GM20000 (cell line): ENCODE measurements at regions not wholly inside any gene's neighbourhood (a gene's known extent, or its start where the extent isn't known, plus 50 kb on each side); places are given as distances from the start of the nearest gene placed in this dataset.

ENCODE experiments used
- DNase-seq: peaks from one replicate; pipeline ENCODE4 v3.0.0; 2012; ENCODE audit warnings: low spot score
- TF ChIP-seq, protein P1 (sequence below): IDR thresholded peaks from 2 replicates; pipeline ENCODE4 v1.5.1; 2012; ENCODE audit warnings: mild to moderate bottlenecking, control low read depth; ENCODE audit errors: extremely low read depth, missing control alignments

DNA sequence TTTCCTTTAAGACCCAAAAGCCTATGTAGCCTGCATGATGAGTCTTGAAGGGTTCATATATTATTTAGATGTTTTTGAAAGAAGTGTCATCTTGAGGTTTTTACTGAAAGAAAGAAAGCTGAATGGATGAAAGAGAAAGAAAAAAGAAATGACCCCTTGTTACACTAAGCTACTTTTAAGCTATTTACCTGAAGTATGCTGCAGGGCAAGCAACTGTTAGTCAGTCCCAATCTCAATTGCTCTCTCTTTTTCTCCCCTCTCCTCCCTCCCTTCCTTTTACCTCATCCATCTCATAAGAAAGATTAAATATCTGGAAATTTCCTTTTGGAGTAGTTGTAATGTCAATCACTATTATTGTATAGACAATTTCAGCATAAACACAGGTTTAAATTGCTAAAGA is 512.4 kb downstream of the TMTC2 start:
- no peak for DNase-seq
- TF ChIP-seq, protein P1, sequence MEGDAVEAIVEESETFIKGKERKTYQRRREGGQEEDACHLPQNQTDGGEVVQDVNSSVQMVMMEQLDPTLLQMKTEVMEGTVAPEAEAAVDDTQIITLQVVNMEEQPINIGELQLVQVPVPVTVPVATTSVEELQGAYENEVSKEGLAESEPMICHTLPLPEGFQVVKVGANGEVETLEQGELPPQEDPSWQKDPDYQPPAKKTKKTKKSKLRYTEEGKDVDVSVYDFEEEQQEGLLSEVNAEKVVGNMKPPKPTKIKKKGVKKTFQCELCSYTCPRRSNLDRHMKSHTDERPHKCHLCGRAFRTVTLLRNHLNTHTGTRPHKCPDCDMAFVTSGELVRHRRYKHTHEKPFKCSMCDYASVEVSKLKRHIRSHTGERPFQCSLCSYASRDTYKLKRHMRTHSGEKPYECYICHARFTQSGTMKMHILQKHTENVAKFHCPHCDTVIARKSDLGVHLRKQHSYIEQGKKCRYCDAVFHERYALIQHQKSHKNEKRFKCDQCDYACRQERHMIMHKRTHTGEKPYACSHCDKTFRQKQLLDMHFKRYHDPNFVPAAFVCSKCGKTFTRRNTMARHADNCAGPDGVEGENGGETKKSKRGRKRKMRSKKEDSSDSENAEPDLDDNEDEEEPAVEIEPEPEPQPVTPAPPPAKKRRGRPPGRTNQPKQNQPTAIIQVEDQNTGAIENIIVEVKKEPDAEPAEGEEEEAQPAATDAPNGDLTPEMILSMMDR = no peak

DNA sequence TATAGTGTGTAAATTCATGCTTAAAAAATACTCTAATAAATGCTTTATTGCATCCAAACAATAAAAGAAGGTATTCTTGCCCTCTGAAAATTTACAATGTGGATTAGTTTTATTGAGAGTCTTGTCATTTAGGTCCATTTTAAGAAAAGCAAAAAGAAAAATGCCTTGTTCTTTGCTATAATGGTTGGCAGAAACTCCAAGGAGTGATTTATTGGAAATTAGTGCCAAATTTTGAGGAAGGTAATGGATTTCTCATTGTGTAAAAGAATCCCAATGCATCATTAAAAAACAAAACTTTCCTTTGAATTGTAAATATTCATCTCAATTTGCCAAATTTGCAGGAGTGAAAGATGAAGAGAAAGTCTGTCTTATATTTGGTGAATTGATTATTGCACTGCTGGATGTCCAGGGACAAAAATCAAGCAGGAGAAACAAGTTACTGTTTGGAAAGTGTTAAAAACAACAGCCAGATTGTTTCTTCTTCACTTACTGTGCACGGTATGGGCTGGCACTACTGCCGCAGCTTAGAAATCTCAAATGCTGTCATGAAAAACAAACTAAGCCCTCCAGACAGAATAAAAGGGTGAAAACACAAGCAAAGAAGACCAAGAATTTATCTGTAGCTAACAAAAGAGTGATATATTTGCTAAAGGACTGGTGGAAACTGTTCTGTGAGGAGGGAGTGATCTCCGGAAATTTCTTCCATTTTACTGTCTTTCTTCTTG is 511.7 kb downstream of the TMTC2 start:
- no peak for DNase-seq
- TF ChIP-seq, protein P1 = no peak

DNA sequence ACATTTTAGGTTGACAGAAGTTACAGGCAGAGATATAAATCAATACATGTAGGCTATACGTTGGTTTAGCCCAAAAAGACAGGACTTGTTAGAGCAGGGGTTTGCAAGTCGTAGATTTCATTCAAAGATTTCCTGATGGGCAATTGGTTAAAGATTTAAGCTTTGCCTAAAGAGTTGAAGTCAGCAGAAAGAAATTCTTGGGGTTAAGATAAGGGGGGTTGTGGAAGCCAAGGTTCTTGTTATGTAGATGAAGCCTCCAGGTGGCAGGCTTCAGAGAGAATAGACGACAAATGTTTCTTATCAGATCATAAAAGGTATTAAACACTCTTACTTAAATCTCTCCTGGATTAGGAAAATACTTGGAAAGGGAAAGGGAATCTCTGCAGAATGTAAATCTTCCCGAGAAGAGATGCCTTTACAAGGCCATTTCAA is 510.8 kb downstream of the TMTC2 start:
- DNase-seq = no peak

DNA sequence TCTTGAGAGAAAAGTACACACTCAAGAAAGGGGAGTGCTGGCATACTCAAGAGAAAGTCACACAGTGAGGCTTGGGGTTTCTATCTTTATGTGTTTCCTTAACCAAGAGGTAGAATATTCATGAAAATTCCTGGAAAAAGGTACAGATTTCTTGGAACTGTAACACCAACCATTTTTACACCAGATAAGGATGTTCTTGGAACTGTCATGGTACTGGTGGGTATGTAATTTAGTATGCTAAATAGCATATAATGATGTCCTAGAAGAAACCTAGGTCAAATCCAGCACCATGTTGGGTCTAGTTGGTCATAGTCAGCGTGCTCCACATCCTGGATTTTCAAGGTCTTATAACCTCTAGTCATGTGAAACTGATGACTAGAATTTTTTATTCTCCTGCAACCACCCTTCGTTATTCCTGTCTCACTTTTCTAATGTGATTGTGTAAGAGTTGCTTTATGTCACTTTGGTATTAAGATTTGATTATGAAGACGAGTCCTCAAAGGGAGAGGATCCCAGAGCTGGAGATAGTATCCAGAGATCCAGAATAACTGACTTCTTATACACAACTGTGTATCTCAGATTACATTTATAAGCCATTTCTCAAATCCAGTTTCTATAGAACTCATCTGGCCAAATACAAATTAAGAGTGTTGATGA is 510.1 kb downstream of the TMTC2 start:
- no peak for DNase-seq
- TF ChIP-seq, protein P1 = no peak

More for the DNA sequence above, 510.8 kb downstream of the TMTC2 start:
- TF ChIP-seq, protein P1 = no peak

DNA sequence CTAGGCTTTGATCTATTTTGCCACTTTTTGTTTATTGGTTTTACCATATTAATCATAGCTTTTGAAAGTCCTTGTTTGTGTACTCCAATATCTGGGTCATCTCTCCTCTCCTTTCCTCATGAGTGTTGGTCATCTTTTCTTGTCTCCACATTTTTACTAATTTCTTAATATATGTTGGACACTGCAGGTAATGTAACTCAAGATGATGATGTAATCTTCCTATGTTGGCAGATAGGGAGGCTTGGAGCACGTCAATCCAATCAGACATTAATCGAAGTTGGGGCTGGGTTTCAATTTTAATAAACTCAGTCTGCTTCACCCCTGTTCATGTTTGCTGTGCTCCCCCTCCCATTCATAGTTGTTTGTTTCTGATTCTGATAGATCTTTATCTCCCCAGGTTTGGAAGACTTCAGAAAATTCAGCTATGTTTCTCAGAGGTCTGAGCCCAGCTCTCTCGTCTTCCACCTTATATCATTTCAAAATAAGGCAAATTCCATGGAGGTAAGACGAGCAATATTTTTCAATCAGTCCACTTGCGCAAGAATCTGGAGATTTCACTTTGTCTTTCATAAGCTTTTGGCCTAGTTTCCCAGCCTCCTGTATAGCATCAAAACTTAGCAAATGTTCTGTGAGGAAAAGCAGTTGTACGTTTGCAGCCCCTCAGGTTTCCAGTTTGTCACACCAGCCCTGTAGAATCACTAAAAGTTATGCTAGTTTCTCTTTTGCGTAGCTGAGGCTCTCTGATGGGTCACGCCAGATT is 504.1 kb downstream of the TMTC2 start:
- TF ChIP-seq, protein P1 = no peak
- DNase-seq = no peak

DNA sequence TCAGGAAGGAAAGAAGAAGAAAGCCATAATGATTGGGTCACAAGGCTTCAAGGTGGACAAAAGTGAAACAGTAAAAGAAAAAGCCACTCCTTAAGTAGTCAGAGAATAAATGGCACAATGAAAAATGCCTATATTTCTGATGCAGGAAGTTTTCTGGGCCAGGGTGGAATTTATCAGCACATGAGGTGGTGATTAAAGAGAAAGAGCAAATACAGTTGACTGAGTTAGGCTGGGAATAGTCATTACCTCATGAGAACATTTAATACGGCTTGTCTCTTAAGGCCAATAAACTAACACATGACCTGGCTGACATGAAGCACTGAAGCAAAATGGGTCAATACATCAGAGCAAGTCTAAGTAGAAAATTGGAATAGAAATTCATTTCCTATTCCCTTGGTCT is 499.7 kb downstream of the TMTC2 start:
- DNase-seq = no peak
- TF ChIP-seq, protein P1 = no peak

DNA sequence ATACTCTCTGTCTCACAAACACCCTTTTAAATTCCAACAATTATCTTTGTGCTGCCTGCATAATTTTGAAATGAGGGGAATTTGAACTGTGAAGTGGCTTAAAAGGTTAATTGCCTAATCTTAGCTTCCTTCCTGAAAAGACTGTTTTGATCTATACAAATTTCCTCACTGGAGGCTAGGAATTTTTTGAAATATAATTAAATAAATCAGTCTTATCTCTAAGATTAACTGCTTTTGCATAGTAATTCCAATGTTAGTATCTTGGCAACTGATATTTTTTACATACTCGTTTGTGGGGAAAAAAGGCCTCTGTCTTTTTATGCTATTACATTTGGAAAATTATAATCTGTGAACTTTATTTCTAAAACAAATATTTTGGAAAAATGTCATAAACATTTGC is 498.5 kb downstream of the TMTC2 start:
- TF ChIP-seq, protein P1 = no peak
- DNase-seq = no peak
